SW480 (cell line): ENCODE measurements at regions not wholly inside any gene's neighbourhood (a gene's known extent, or its start where the extent isn't known, plus 50 kb on each side); places are given as distances from the start of the nearest gene placed in this dataset.

ENCODE experiments used
- DNase-seq: peaks from one replicate; pipeline ENCODE4 v3.0.0-alpha.2; 2016; ENCODE audit warnings: low spot score

DNA sequence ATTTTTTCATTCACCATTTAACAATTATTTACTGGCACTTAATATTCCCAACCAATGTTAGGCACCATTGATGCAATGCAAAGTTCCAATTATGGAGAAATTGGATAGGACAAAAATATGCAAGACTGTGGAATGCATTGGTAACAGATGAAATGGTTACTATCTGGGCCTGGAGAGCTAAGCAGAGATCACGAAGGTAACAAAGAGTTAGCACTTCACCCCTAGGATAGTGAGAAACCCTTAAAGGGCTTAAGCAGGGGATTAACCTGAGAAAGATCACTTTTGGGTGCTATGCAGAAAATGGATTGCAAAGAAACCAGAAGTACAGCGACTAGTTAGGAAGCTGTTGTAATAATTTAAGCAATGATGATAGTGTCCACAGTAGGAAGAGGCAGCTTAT, 129.6 kb upstream of the GPR149 start:
- DNase-seq = no peak

DNA sequence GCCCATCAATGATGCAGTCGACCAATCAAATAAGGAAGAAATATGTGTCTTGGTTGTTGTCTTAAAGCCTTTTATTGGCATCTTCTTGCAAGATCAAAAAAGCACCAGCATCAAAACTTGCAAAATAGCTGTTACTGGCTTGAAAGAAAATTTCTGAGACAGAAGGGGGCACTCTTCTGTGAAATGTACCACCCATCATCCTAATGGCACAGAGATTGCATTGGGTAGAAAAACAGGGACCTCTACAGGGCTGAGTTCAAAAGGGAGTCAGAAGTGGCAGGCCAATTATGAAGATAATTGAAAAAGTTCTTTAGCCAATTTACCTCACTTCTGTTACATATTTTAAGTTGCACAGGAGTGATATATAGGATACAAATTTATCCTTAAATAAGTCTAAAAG, 122.3 kb upstream of the GPR149 start:
- no peak for DNase-seq

DNA sequence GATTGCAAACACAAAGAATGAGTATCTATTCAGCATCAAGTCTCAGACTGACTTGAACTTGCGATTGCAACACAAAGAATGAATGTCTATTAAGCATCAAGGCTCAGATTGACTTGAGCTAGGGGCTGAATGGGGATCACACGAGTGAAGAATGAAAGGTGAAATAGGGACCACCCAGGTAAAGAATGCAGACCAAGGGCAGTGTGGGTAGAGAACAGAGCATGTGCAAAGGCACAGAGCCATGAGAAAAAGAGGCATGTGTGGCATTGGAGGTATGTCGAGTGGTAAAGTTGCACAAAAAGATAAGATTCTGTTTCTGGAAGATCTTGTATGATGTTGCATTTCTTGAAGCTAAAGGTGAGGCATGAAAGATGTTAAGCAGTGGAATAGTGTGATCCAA, 119.4 kb upstream of the GPR149 start:
- no peak for DNase-seq

DNA sequence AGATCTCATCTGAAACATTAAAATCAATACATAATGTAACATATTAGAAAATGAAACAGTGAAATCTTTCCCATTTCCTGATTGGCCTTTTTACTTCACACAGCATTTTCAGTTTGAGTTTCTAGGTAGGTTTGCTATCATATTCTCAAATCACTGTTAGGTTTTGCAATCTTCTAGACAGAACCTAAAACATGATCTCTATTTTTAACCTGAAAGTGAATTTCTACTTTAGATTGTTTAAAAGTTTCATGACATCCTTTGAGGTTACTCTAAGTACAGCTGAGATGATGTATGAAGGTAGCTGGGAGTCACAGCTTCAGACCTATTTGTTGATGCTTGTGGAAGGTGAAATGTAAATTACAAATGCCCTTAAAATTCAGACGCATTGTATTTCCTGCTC, 118.4 kb upstream of the GPR149 start:
- DNase-seq = no peak

DNA sequence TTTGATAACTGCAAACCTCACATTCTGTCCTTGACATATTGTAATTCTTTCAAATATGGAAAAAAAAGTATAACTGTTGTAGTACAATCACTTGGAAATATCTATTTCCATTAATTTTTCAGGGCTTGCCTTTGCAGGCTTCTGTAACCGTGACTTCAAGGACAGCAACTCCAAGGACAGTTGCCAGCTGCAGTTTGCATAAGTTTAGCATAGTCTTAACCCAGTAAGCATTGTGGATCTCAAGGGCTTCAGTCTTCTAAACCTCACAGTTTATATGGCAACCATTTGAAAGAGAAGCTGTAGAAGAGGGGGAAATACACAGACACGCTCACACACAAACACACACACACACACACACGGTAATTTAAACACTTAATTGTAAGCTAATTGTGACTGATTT, 112.8 kb upstream of the GPR149 start:
- no peak for DNase-seq

DNA sequence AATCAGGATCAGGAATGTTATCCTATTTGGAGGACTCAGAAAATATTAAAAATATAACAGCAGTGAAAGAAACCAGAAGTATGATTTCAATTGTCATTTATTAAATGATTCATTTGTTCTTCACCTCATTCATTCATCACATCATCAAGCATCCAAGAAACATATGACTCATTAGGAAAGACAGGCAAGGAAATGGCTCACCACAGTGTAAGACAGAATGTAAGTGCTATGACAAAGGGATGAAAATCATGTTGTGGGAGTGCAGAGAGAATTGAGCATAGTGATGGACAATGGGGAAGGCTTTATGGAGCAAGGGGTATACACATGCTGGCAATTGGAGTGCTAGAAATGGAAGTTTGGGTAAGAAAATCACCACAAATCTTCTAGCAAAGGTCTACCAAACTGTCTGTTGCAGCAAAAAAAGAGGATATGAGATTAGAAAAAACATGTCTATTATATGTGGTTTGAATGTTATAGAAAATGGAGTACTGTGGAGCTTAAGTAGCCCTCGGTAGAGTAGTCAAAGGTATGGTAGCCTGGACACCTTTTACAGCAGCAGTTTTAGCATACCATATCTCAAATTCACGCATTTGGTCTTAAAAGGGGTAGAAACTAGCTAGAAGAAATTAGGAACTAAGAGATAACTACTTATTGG, 111.1 kb upstream of the GPR149 start:
- DNase-seq = no peak

DNA sequence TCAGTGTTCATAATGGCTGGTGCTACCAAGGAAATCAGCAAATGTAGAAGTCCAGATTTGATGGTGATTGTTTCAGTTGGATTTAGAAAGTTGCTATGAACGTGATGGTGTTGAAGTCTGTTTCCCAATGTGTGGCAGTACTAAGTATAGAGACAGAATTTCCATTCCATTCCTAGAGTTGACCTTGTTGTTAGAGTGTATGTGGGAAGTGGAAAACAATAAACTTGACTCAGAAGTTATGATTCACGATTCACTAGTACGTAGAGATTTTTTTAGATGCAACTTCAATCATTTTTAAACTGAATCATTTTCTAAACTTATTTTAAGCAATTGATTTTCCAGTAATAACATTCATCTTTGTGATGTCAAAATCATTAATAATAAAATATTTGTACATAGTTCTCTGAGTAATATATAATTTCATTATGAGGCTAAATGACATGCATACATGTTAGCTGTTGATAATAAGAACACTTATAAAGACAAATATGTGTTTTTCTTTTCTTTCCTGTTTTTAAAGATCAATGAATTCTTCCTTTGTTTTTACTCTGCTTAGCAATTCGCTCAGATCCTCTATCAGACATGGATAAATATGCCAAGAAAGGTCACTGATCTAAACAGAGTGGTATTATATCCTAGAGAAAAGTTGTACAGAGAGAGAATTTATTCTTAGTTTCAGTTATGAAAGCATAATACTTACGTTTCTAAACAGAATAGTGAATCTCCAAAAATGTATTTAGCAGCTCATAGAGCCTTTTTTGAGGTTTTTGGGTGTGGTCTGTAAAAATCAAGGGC, 108.8 kb upstream of the GPR149 start:
- no peak for DNase-seq

DNA sequence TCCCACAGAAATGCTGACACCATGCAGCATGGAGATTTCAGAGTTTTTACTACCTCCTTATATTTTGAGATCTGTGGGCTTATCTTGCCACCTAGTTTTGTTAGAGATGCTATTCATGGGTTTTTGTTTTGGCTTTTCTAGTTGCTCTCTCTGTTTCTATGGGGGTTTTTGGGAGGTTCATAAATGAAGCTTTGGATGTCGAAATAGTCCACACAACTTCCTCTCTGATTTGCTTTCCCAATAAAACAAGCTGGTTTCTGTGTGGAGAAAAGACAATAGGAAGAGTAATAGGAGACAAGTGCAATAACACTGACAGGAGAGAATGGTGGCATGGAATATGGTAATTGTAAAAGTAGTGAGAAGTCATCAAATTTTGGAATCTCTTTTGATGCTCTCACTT, 106.8 kb upstream of the GPR149 start:
- no peak for DNase-seq

DNA sequence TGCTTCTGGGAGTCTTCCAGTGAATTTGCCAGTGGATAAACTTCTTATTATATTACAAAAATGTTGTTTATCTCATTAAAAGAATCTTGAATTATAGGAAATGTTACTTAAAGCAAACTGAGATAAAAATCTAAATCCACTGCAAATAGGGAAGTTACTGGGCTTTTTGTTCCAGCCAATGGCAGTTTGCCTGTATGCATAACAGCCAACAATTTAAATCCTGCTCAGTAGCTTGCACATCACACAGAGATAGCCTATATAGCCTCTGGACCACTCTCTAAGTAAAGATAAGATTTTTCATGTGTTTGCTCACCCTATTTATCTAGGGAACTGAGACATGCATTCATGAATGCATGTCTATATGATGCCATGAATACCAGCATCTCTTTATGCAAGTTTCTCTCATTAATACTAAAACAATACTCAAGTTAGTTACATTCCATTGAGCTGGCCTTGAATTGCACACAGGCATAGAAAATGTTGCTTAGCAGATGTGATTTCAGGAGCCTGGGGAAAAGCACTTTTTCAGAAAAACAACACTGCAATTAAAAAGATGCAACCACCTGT, 92.1 kb upstream of the GPR149 start:
- DNase-seq = no peak

DNA sequence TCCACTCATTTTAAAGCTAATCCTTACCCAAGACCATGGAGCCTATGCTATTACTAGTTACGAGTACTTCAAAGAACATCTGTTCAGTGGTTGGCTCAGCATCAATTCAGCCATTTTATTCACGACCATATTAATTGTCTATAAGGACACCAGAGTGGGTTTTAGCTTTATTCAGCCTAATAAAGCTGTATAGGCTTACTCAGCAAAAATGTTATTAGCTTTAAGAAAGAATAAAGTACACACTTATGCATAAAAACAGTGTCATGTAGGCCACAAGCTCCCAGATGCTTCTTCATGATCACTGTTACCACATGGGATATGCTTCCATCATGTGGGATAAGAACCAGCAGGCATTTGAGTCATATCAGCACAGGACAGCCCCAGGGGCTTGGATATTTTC, 87.4 kb upstream of the GPR149 start:
- no peak for DNase-seq

DNA sequence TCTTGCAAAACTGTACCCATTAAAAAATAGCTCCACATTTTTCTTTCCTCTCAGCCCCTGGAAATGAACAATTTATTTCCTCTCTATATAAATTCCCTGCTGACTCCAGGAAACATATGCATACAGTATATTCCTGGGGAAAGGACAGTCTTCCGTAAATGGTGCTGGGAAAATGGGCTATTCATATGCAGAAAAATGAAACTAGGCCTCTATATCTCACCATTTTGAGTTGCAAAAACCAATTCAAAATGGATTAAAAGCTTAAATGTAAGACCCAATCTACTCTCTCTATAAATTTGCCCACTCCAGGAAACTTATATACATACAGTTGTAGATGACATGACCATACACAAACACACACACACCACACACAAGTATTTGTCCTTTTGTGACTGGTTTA, 85.9 kb upstream of the GPR149 start:
- DNase-seq = no peak

DNA sequence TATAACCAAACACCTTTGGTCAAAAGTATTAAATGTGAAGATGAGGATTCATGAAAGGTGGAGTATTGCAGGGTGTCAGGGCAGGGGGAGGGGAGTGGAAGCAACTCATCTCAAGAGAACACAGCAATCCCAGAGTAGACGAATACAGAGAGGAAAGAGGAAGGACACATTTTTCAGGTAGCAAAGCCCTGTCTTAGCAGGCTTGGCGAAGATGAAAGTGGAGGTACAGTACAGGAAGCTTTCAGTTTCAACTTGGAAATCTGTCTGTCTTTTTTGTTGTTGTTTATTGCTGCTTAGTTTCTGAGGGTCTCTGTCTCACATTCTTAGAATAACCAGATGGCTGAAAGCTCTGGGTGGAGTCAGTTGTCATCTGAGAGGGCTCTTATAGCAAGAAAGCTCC, 80.8 kb upstream of the GPR149 start:
- DNase-seq = no peak

DNA sequence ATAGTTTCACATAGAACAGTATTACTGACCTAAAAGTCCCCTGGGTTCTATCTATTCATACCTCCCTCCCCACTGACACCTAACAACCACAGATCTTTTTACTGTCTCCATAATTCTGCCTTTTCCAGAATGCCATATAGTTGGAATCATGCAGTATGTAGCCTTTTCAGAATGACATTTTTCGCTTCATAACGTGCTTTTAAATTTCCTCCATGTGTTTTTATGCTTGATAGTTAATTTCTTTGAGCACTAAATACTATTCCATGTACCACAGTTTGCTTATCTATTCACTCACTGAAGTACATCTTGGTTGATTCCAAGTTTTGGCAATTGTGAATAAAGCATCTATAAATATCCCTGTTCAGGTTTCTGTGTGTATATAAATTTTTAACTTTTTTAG, 77.7 kb upstream of the GPR149 start:
- no peak for DNase-seq

DNA sequence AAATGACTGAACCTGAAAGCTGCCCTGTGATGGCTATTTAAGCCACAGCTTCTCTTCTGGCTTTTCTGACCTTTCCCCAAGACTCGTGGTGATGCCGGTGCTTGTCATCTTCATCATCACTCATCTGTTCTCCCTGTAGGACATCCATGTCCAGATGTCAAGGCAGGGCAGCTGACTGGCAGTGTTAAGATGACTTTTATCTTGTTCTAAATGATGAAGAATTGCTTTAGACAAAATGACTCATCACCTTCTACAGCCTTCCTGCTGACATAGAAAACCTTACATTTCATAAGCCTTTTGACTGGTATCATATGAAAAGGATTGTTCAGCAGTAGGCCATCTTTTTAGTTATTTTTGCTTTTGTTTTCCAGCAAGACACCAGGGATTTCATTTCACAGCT, 67.0 kb upstream of the GPR149 start:
- no peak for DNase-seq

DNA sequence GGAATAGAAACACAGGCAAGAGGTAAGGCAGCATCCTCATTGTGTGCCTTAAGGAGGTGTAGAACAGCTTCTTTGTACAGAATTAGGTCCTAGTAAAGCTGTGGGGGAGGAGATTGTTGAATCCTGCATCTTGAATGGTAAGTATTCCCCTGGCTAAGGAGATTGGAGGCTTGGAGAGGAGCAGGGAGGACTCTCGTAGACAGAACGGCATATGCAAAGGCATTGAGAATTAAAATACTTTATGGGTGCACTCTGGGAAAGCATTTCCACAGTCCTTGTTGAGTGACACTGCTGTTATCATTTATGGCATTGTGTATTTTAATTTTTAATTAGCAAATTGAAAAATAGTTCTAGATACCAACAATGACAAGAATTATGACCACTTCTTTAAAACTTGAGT, 66.5 kb upstream of the GPR149 start:
- DNase-seq = no peak

DNA sequence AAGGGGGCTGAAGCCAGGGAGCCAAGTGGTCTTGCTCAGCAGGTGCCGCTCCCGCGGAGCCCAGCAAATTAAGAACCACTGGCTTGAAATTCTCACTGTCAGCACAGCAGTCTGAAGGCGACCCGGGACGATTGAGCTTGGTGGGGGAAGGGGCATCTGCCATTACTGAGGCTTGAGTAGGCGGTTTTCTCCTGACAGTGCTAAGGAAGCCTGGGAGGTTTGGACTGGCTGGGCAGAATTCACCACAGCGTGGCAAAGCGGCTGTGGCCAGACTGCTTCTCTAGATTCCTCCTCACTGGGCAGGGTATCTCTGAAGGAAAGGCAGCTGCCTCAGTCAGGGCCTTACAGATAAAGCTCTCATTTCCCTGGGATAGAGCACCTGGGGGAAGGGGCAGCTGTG, 57.0 kb upstream of the GPR149 start:
- no peak for DNase-seq

DNA sequence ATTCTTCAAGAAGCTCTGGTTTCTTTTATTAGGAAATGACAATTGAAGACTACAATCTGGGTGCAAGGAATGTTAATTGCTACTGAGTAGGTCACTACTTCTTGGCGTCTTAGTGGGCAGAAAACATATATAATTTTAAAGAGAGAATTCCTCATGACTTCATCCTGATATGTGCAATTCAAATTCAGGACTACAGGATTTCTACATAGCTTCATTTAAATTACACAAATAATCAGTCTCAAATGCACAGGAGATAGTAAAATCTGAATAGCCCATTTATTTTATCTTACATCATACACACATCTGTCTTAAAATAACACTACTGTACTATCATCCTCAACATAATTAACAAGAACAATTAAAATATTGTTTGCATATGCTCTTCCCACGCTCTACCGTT, 52.5 kb upstream of the GPR149 start:
- DNase-seq = no peak

DNA sequence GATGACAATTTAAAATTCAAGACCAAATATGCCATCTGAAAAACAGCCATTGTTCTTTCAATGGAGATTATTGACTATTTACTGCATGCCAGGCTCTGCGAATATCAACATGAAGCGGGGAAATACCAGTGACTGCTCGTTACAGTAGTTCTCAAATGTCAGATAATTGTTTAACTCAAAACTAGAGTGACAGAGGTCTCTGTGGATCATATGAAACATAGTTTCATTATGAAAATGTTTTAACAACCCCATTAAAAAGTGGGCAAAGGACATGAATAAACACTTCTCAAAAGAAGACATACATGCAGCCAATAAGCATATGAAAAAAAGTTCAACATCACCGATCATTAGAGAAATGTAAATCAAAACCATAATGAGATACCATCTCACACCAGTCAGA, 50.0 kb upstream of the GPR149 start:
- DNase-seq = no peak
